Mesothelial cell of epicardium (in vitro differentiated cells): ENCODE measurements at regions not wholly inside any gene's neighbourhood (a gene's known extent, or its start where the extent isn't known, plus 50 kb on each side); places are given as distances from the start of the nearest gene placed in this dataset.

Source experiments
- DNase-seq, 2 experiments: peaks; one replicate each; pipeline ENCODE4 v3.0.0; 2021; ENCODE audit warnings: low spot score in 2 of 2; ENCODE audit not compliant: unreplicated experiment in 2 of 2
- H3K27ac Mint-ChIP-seq: 2 replicates; pipeline ENCODE4 v1.8.0; 2021; ENCODE audit warnings: mixed read lengths
- H3K27me3 Mint-ChIP-seq: 2 replicates; pipeline ENCODE4 v1.8.0; 2021; ENCODE audit warnings: low read depth, mixed read lengths
- H3K36me3 Mint-ChIP-seq: 2 replicates; pipeline ENCODE4 v1.8.0; 2021; ENCODE audit warnings: mixed read lengths
- H3K4me1 Mint-ChIP-seq: 2 replicates; pipeline ENCODE4 v1.8.0; 2021; ENCODE audit warnings: mixed read lengths
- H3K4me3 Mint-ChIP-seq: 2 replicates; pipeline ENCODE4 v1.8.0; 2021; ENCODE audit warnings: mild to moderate bottlenecking, moderate library complexity, mixed read lengths
- H3K9me3 Mint-ChIP-seq: 2 replicates; pipeline ENCODE4 v1.8.0; 2021; ENCODE audit warnings: mixed read lengths
- TF ChIP-seq, protein P1 (sequence below): fragments of 200-600 bp; sonication (generic); IDR thresholded peaks from one replicate; pipeline ENCODE4 v1.5.0; 2021; ENCODE audit warnings: antibody characterized with exemption; ENCODE audit not compliant: unreplicated experiment

DNA sequence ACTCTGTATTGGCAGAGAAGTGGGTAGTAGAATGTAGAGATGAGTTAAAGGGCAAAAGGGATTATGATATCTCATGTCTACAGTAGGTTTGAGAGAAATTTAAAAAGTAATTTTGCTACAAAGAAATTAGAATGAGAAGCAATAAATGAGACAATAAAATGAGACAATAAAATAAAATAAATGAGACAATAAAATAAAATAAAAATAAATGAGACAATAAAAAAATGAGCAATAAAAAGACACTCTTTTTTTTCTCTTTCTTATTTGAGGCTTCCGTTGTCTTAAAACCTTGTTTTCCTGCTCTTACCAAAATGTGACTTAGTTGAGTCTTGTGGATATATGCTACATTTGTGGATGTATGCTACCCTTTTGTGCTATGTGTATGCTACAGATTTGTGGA, 615.4 kb upstream of the PKDCC start:
- Mint-ChIP-seq H3K9me3 (peaks cover 16% of the 10 kb centered on the region), H3K4me1 (peaks cover 25% of the 10 kb centered on the region), H3K36me3 (peaks cover 8% of the 10 kb centered on the region)

DNA sequence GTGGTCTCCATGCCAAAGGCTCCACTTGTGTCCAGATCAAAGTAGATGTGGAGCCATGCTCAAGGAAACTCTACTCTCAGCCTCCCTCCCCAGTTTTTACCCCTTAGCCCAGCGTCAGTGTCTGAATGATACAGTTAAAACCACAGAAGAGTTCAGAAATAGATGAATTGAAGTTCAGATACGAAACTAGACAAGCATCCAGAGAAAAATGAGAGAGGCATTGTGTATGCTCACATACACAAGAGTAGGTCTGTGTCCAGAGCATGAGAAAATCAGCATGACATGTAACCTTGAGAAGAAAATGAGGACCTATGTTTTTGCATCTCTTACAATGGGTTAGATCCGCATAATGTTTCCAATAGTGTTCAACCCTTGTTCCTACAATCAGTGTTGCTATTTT, 612.8 kb upstream of the PKDCC start:
- no peaks in the 10 kb centered on the region for H3K27me3 Mint-ChIP-seq
- no peak overlapping the region for H3K27ac Mint-ChIP-seq
- no peak overlapping the region for H3K4me3 Mint-ChIP-seq
- peaks cover 17% of the 10 kb centered on the region for H3K4me1 Mint-ChIP-seq
- no peak for DNase-seq
- H3K36me3 Mint-ChIP-seq = peaks cover 9% of the 10 kb centered on the region
- H3K9me3 Mint-ChIP-seq = peaks cover 16% of the 10 kb centered on the region
- TF ChIP-seq, protein P1, sequence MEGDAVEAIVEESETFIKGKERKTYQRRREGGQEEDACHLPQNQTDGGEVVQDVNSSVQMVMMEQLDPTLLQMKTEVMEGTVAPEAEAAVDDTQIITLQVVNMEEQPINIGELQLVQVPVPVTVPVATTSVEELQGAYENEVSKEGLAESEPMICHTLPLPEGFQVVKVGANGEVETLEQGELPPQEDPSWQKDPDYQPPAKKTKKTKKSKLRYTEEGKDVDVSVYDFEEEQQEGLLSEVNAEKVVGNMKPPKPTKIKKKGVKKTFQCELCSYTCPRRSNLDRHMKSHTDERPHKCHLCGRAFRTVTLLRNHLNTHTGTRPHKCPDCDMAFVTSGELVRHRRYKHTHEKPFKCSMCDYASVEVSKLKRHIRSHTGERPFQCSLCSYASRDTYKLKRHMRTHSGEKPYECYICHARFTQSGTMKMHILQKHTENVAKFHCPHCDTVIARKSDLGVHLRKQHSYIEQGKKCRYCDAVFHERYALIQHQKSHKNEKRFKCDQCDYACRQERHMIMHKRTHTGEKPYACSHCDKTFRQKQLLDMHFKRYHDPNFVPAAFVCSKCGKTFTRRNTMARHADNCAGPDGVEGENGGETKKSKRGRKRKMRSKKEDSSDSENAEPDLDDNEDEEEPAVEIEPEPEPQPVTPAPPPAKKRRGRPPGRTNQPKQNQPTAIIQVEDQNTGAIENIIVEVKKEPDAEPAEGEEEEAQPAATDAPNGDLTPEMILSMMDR = no peak

More for the DNA sequence above, 615.4 kb upstream of the PKDCC start:
- Mint-ChIP-seq H3K27me3 (no peaks in the 10 kb centered on the region), H3K4me3 (no peak overlapping the region), H3K27ac (no peak overlapping the region)
- no peak for DNase-seq
- TF ChIP-seq, protein P1 = no peak

DNA sequence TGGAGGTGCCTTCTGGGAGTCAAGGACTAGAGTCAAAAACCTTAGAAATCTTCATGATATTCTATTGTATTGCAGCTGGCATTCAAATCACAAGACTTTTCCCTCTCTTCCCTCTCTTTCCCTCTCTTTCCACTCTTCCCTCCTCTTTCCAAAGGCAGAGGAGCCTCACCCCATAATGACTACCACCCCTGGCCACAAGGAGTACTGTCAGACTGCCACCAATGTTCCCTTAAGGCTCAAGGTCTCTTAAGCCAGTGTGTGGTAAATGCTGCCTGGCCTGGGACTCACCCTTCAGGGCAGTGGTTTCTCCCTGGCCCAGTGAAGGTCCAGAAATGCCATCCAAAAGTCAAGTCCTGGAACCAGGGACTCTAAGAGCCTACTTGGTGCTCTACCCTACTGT, 605.9 kb upstream of the PKDCC start:
- Mint-ChIP-seq H3K27me3 (no peaks in the 10 kb centered on the region), H3K27ac (no peak overlapping the region), H3K4me3 (no peak overlapping the region), H3K4me1 (no peaks in the 10 kb centered on the region), H3K36me3 (peaks cover 3% of the 10 kb centered on the region), H3K9me3 (peaks cover 3% of the 10 kb centered on the region)
- TF ChIP-seq, protein P1 = no peak
- DNase-seq = no peak

DNA sequence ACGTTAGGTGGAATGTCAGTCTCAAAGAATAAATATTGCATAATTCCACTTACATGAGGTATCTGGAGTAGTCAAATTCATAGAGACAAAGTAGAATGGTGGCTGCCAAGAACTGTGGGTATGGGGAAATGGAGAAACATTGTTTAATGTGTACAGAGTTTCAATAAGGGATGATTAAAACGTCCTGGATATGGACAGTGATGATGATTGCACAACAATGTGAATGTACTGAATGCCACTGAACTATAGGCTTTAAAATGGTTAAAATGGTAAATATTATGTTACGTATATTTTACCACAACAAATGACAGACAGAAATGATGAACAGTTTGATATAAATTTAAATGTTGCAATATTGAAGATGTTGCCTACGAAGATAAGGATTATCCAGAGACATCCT, 602.0 kb upstream of the PKDCC start:
- TF ChIP-seq, protein P1 = no peak
- no peak overlapping the region for H3K4me3 Mint-ChIP-seq
- H3K4me1 Mint-ChIP-seq = no peaks in the 10 kb centered on the region
- no peak for DNase-seq
- H3K36me3 Mint-ChIP-seq = no peaks in the 10 kb centered on the region
- H3K27me3 Mint-ChIP-seq = no peaks in the 10 kb centered on the region
- H3K9me3 Mint-ChIP-seq = peaks cover 6% of the 10 kb centered on the region
- H3K27ac Mint-ChIP-seq = no peak overlapping the region

DNA sequence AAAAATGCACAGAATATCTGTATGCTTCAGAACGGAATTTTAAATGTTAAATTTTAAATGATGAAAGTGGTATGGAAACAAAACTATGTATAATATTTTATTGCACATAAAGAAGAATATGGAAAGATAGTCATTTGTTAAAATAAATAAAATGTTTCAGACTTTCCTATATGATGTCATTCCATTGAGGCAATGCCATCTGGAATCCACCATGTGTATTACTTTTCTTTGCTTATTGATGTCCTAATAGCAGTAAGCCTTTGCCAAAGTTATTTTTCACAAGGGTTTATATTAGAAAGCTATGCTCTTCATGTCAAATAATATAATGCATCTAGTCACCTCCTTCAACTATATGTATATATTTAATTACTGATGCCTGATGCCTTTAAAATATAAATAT, 601.6 kb upstream of the PKDCC start:
- H3K4me3 Mint-ChIP-seq = no peak overlapping the region
- no peaks in the 10 kb centered on the region for H3K27me3 Mint-ChIP-seq
- no peaks in the 10 kb centered on the region for H3K36me3 Mint-ChIP-seq
- TF ChIP-seq, protein P1 = no peak
- no peak overlapping the region for H3K27ac Mint-ChIP-seq
- DNase-seq = no peak
- H3K9me3 Mint-ChIP-seq = peaks cover 10% of the 10 kb centered on the region
- H3K4me1 Mint-ChIP-seq = no peaks in the 10 kb centered on the region

DNA sequence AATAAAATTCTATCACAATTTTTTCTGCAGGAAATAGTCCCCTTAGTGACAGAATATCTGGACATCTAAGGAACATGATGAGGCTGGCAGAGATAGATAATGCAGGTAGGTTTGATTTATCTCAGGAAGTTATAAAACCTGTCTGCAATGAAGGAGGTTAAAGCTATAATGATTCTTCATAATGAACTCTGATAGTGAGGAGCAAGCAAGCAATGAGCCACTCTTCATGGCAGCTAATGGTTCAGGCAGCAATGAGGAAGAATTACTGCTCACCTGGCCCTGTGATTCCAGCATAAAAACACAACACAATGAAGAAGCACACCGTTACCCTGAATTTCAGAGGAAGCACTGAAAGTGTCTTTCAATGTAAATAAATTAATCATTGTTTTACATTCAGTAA, 599.6 kb upstream of the PKDCC start:
- DNase-seq = no peak
- Mint-ChIP-seq H3K4me3 (no peak overlapping the region), H3K36me3 (peaks cover under 1% of the 10 kb centered on the region), H3K27me3 (no peaks in the 10 kb centered on the region), H3K4me1 (no peaks in the 10 kb centered on the region), H3K9me3 (peaks cover 14% of the 10 kb centered on the region), H3K27ac (no peak overlapping the region)
- TF ChIP-seq, protein P1 = no peak
